SH-SY5Y (cell line): ENCODE measurements at regions not wholly inside any gene's neighbourhood (a gene's known extent, or its start where the extent isn't known, plus 50 kb on each side); places are given as distances from the start of the nearest gene placed in this dataset.

Experiments
- GATA2 ChIP-seq: IDR thresholded peaks from 2 replicates; pipeline ENCODE4 v1.6.1; 2011; ENCODE audit warnings: mild to moderate bottlenecking, low read depth, low read length
- GATA3 ChIP-seq: IDR thresholded peaks from 2 replicates; pipeline ENCODE4 v1.6.1; 2011; ENCODE audit warnings: low read depth, mild to moderate bottlenecking, low read length, moderate library complexity

GRCh38 chr10:128345353-128345752 is 219.1 kb upstream of the MKI67 start:
- no peak for TF ChIP-seq GATA3
- no peak for TF ChIP-seq GATA2
